ENCODE measurements at regions not wholly inside any gene's neighbourhood (a gene's known extent, or its start where the extent isn't known, plus 50 kb on each side); places are given as distances from the start of the nearest gene placed in this dataset.

- no peak overlapping the region for H3K4me3 Mint-ChIP-seq
- no peaks in the 10 kb centered on the region for H3K9me3 Mint-ChIP-seq
- ATAC-seq (replicated peaks in 1 of 2), result no peak
- DNase-seq, result no peak
- no peak overlapping the region for H3K27ac Mint-ChIP-seq
- H3K4me1 Mint-ChIP-seq (ENCODE audit: low read depth), result peaks cover 36% of the 10 kb centered on the region
- no peaks in the 10 kb centered on the region for H3K36me3 Mint-ChIP-seq (ENCODE audit: insufficient read depth in 2 of 2)
- H3K27me3 Mint-ChIP-seq (ENCODE audit: low read depth), result no peaks in the 10 kb centered on the region
Observed at GRCh38 chr1:114328361-114328904, 174.8 kb upstream of the SYT6 start.

- ATAC-seq (replicated peaks in 1 of 2), result no peak
- Mint-ChIP-seq H3K4me3 (no peak overlapping the region), H3K36me3 (ENCODE audit: insufficient read depth in 2 of 2) (no peaks in the 10 kb centered on the region), H3K27ac (no peak overlapping the region), H3K4me1 (ENCODE audit: low read depth) (peaks cover 9% of the 10 kb centered on the region), H3K27me3 (ENCODE audit: low read depth) (no peaks in the 10 kb centered on the region), H3K9me3 (no peaks in the 10 kb centered on the region)
- DNase-seq, result no peak
Observed at GRCh38 chr1:114324662-114324965, 170.9 kb upstream of the SYT6 start.

GRCh38 chr1:114323959-114324661 lies 170.4 kb upstream of the SYT6 start:
- no peak overlapping the region for H3K4me3 Mint-ChIP-seq
- no peaks in the 10 kb centered on the region for H3K27me3 Mint-ChIP-seq (ENCODE audit: low read depth)
- ATAC-seq (replicated peaks in 1 of 2) (no peak), DNase-seq (no peak)
- H3K9me3 Mint-ChIP-seq, result no peaks in the 10 kb centered on the region
- H3K4me1 Mint-ChIP-seq (ENCODE audit: low read depth), result peaks cover 9% of the 10 kb centered on the region
- H3K36me3 Mint-ChIP-seq (ENCODE audit: insufficient read depth in 2 of 2), result no peaks in the 10 kb centered on the region
- no peak overlapping the region for H3K27ac Mint-ChIP-seq

GRCh38 chr1:114322734-114323133 lies 169.1 kb upstream of the SYT6 start:
- ATAC-seq (replicated peaks in 1 of 2) (no peak), DNase-seq (no peak)
- Mint-ChIP-seq H3K4me3 (no peak overlapping the region), H3K27me3 (ENCODE audit: low read depth) (no peaks in the 10 kb centered on the region), H3K36me3 (ENCODE audit: insufficient read depth in 2 of 2) (no peaks in the 10 kb centered on the region), H3K27ac (no peak overlapping the region), H3K4me1 (ENCODE audit: low read depth) (peaks cover 9% of the 10 kb centered on the region), H3K9me3 (no peaks in the 10 kb centered on the region)

GRCh38 chr1:114322207-114322606 lies 168.5 kb upstream of the SYT6 start:
- Mint-ChIP-seq H3K9me3 (no peaks in the 10 kb centered on the region), H3K4me3 (no peak overlapping the region), H3K4me1 (ENCODE audit: low read depth) (peaks cover 9% of the 10 kb centered on the region), H3K27me3 (ENCODE audit: low read depth) (no peaks in the 10 kb centered on the region), H3K27ac (no peak overlapping the region), H3K36me3 (ENCODE audit: insufficient read depth in 2 of 2) (no peaks in the 10 kb centered on the region)
- DNase-seq (no peak), ATAC-seq (replicated peaks in 1 of 2) (no peak)

GRCh38 chr1:114320586-114320985 lies 166.9 kb upstream of the SYT6 start:
- Mint-ChIP-seq H3K4me1 (ENCODE audit: low read depth) (peaks cover 9% of the 10 kb centered on the region), H3K4me3 (no peak overlapping the region), H3K27me3 (ENCODE audit: low read depth) (no peaks in the 10 kb centered on the region), H3K9me3 (no peaks in the 10 kb centered on the region), H3K36me3 (ENCODE audit: insufficient read depth in 2 of 2) (no peaks in the 10 kb centered on the region), H3K27ac (no peak overlapping the region)
- DNase-seq (no peak), ATAC-seq (replicated peaks in 1 of 2) (no peak)

- H3K9me3 Mint-ChIP-seq, result no peaks in the 10 kb centered on the region
- no peaks in the 10 kb centered on the region for H3K36me3 Mint-ChIP-seq (ENCODE audit: insufficient read depth in 2 of 2)
- H3K4me3 Mint-ChIP-seq, result no peak overlapping the region
- DNase-seq (no peak), ATAC-seq (replicated peaks in 1 of 2) (no peak)
- peaks cover 9% of the 10 kb centered on the region for H3K4me1 Mint-ChIP-seq (ENCODE audit: low read depth)
- no peak overlapping the region for H3K27ac Mint-ChIP-seq
- H3K27me3 Mint-ChIP-seq (ENCODE audit: low read depth), result no peaks in the 10 kb centered on the region
Observed at GRCh38 chr1:114319418-114319817, 165.7 kb upstream of the SYT6 start.

GRCh38 chr1:114318961-114319360 lies 165.3 kb upstream of the SYT6 start:
- Mint-ChIP-seq H3K27me3 (ENCODE audit: low read depth) (no peaks in the 10 kb centered on the region), H3K4me1 (ENCODE audit: low read depth) (peaks cover 9% of the 10 kb centered on the region), H3K27ac (no peak overlapping the region), H3K4me3 (no peak overlapping the region), H3K9me3 (no peaks in the 10 kb centered on the region), H3K36me3 (ENCODE audit: insufficient read depth in 2 of 2) (no peaks in the 10 kb centered on the region)
- DNase-seq (no peak), ATAC-seq (replicated peaks in 1 of 2) (no peak)

- Mint-ChIP-seq H3K36me3 (ENCODE audit: insufficient read depth in 2 of 2) (peaks cover 0 to 2% of the 10 kb centered on the region in 2 donors), H3K4me1 (ENCODE audit: low read depth) (no peaks in the 10 kb centered on the region), H3K4me3 (no peak overlapping the region), H3K27me3 (ENCODE audit: low read depth) (no peaks in the 10 kb centered on the region), H3K9me3 (peaks cover 5 to 6% of the 10 kb centered on the region in 2 donors), H3K27ac (no peak overlapping the region)
- DNase-seq (no peak), ATAC-seq (replicated peaks in 1 of 2) (no peak)
Observed at GRCh38 chr1:114316204-114316603, 162.5 kb upstream of the SYT6 start.

GRCh38 chr1:114315631-114316030 lies 162.0 kb upstream of the SYT6 start:
- Mint-ChIP-seq H3K9me3 (peaks cover 5 to 6% of the 10 kb centered on the region in 2 donors), H3K27me3 (ENCODE audit: low read depth) (no peaks in the 10 kb centered on the region)
- ATAC-seq (replicated peaks in 1 of 2), result no peak

GRCh38 chr1:114314576-114314975 lies 160.9 kb upstream of the SYT6 start:
- H3K4me3 Mint-ChIP-seq, result no peak overlapping the region
- no peak for DNase-seq
- no peaks in the 10 kb centered on the region for H3K27me3 Mint-ChIP-seq (ENCODE audit: low read depth)
- H3K36me3 Mint-ChIP-seq (ENCODE audit: insufficient read depth in 2 of 2), result peaks cover 0 to 3% of the 10 kb centered on the region in 2 donors
- H3K9me3 Mint-ChIP-seq, result peaks cover 5 to 6% of the 10 kb centered on the region in 2 donors
- H3K4me1 Mint-ChIP-seq (ENCODE audit: low read depth), result no peaks in the 10 kb centered on the region
- no peak overlapping the region for H3K27ac Mint-ChIP-seq
- no peak for ATAC-seq (replicated peaks in 1 of 2)

More at GRCh38 chr1:114315631-114316030, 162.0 kb upstream of the SYT6 start:
- H3K4me1 Mint-ChIP-seq (ENCODE audit: low read depth), result no peaks in the 10 kb centered on the region
- no peak overlapping the region for H3K4me3 Mint-ChIP-seq
- no peak for DNase-seq
- H3K36me3 Mint-ChIP-seq (ENCODE audit: insufficient read depth in 2 of 2), result peaks cover 0 to 3% of the 10 kb centered on the region in 2 donors
- H3K27ac Mint-ChIP-seq, result no peak overlapping the region

GRCh38 chr1:114314098-114314497 lies 160.4 kb upstream of the SYT6 start:
- peaks cover 5 to 6% of the 10 kb centered on the region in 2 donors for H3K9me3 Mint-ChIP-seq
- ATAC-seq (replicated peaks in 1 of 2) (no peak), DNase-seq (no peak)
- no peak overlapping the region for H3K4me3 Mint-ChIP-seq
- peaks cover 0 to 3% of the 10 kb centered on the region in 2 donors for H3K36me3 Mint-ChIP-seq (ENCODE audit: insufficient read depth in 2 of 2)
- no peak overlapping the region for H3K27ac Mint-ChIP-seq
- no peaks in the 10 kb centered on the region for H3K27me3 Mint-ChIP-seq (ENCODE audit: low read depth)
- H3K4me1 Mint-ChIP-seq (ENCODE audit: low read depth), result no peaks in the 10 kb centered on the region

- no peaks in the 10 kb centered on the region for H3K4me1 Mint-ChIP-seq (ENCODE audit: low read depth)
- H3K27ac Mint-ChIP-seq, result no peak overlapping the region
- H3K36me3 Mint-ChIP-seq (ENCODE audit: insufficient read depth in 2 of 2), result peaks cover 2 to 3% of the 10 kb centered on the region in 2 donors
- ATAC-seq (replicated peaks in 1 of 2) (no peak), DNase-seq (no peak)
- no peak overlapping the region for H3K4me3 Mint-ChIP-seq
- H3K27me3 Mint-ChIP-seq (ENCODE audit: low read depth), result no peaks in the 10 kb centered on the region
- H3K9me3 Mint-ChIP-seq, result peaks cover 6 to 7% of the 10 kb centered on the region in 2 donors
Observed at GRCh38 chr1:114310695-114311271, 157.1 kb upstream of the SYT6 start.

GRCh38 chr1:114302821-114303220 lies 149.2 kb upstream of the SYT6 start:
- ATAC-seq (replicated peaks in 1 of 2) (no peak), DNase-seq (no peak)
- Mint-ChIP-seq H3K27ac (no peak overlapping the region), H3K27me3 (ENCODE audit: low read depth) (no peaks in the 10 kb centered on the region), H3K9me3 (peaks cover 1 to 3% of the 10 kb centered on the region in 2 donors), H3K36me3 (ENCODE audit: insufficient read depth in 2 of 2) (peaks cover 0 to 8% of the 10 kb centered on the region in 2 donors), H3K4me3 (no peak overlapping the region), H3K4me1 (ENCODE audit: low read depth) (no peaks in the 10 kb centered on the region)
